Stimulated activated CD4-positive, alpha-beta T cell treated with anti-CD3 and anti-CD28 coated beads, Interleukin-12 subunit alpha, Interleukin-12 subunit beta, amount 100 ng/mL, for 4 hours (primary cell): ENCODE measurements at regions not wholly inside any gene's neighbourhood (a gene's known extent, or its start where the extent isn't known, plus 50 kb on each side); places are given as distances from the start of the nearest gene placed in this dataset.
"Not testable (repeated sequence)": the region's sequence is repeated elsewhere in the genome, so short reads cannot be mapped to it uniquely, and the experiment has no call there.

Experiments used
- DNase-seq: peaks from one replicate; pipeline ENCODE4 v3.0.0-alpha.2; 2020

- no peak for DNase-seq
Observed at GRCh38 chr1:59188413-59189213, 108.3 kb upstream of the FGGY start.

- DNase-seq: no peak
Observed at GRCh38 chr1:59193443-59194093, 103.3 kb upstream of the FGGY start.

- no peak for DNase-seq
Observed at GRCh38 chr1:59194621-59195020, 102.3 kb upstream of the FGGY start.

GRCh38 chr1:59195151-59195550 is 101.7 kb upstream of the FGGY start:
- no peak for DNase-seq

GRCh38 chr1:59198564-59198963 is 98.3 kb upstream of the FGGY start:
- no peak for DNase-seq

- no peak for DNase-seq
Observed at GRCh38 chr1:59199147-59199546, 97.7 kb upstream of the FGGY start.

- DNase-seq: no peak
Observed at GRCh38 chr1:59199719-59200376, 97.0 kb upstream of the FGGY start.

- DNase-seq: no peak
Observed at GRCh38 chr1:59201341-59201740, 95.6 kb upstream of the FGGY start.

GRCh38 chr1:59202455-59202854 is 94.4 kb upstream of the FGGY start:
- DNase-seq: no peak

GRCh38 chr1:59204001-59204400 is 92.9 kb upstream of the FGGY start:
- DNase-seq: no peak

GRCh38 chr1:59206616-59207015 is 90.3 kb upstream of the FGGY start:
- not testable (repeated sequence) for DNase-seq

GRCh38 chr1:59210430-59210829 is 86.5 kb upstream of the FGGY start:
- DNase-seq: not testable (repeated sequence)

GRCh38 chr1:59212706-59213105 is 84.2 kb upstream of the FGGY start:
- DNase-seq: no peak

GRCh38 chr1:59214248-59215208 is 82.4 kb upstream of the FGGY start:
- DNase-seq: no peak

GRCh38 chr1:59215766-59216291 is 81.1 kb upstream of the FGGY start:
- no peak for DNase-seq

GRCh38 chr1:59217439-59217838 is 79.5 kb upstream of the FGGY start:
- not testable (repeated sequence) for DNase-seq

- no peak for DNase-seq
Observed at GRCh38 chr1:59218521-59219236, 78.2 kb upstream of the FGGY start.

GRCh38 chr1:59219916-59220315 is 77.0 kb upstream of the FGGY start:
- no peak for DNase-seq

GRCh38 chr1:59220356-59220755 is 76.5 kb upstream of the FGGY start:
- DNase-seq: no peak

GRCh38 chr1:59223198-59223597 is 73.7 kb upstream of the FGGY start:
- DNase-seq: no peak

GRCh38 chr1:59223989-59224634 is 72.8 kb upstream of the FGGY start:
- no peak for DNase-seq
